ENCODE measurements at regions not wholly inside any gene's neighbourhood (a gene's known extent, or its start where the extent isn't known, plus 50 kb on each side); places are given as distances from the start of the nearest gene placed in this dataset.
A peak's percentile ranks its signal among the peaks of the same experiment; 100 is the strongest.
"Not testable (repeated sequence)": the region's sequence is repeated elsewhere in the genome, so short reads cannot be mapped to it uniquely, and the experiment has no call there.

DNA sequence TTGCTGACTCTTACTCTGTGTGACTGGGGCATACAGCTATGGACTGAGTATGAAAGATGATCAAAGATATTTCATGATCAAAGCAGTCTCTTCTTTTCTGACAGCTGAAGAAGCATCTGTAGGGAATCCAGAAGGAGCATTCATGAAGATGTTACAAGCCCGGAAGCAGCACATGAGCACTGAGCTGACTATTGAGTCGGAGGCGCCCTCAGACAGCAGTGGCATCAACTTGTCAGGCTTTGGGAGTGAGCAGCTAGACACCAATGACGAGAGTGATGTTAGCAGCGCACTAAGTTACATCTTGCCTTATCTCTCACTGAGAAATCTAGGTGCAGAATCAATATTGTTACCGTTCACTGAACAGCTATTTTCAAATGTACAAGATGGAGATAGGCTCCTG is 154.4 kb downstream of the GOSR1 start:
- H3K27me3 ChIP-seq (ENCODE audit: control insufficient read depth in 5 of 5, insufficient read depth in 4 of 5, low read length in 5 of 5); H3K27ac ChIP-seq (ENCODE audit: low read depth, low read length); H3K9ac ChIP-seq (ENCODE audit: low read length in 5 of 5); H3K4me1 ChIP-seq (ENCODE audit: control insufficient read depth in 5 of 5, insufficient read depth in 5 of 5, low read length in 5 of 5); H3K9me3 ChIP-seq (ENCODE audit: control insufficient read depth in 5 of 5, low read length in 5 of 5); H3K4me3 ChIP-seq (ENCODE audit: low read depth in 1 of 5, low read length in 5 of 5): not testable (repeated sequence)
- H3K36me3 ChIP-seq (ENCODE audit: control insufficient read depth in 5 of 5, insufficient read depth in 5 of 5, low read length in 5 of 5), result peaks cover 0 to 11% (median 4%) of the 10 kb centered on the region in 5 donors

DNA sequence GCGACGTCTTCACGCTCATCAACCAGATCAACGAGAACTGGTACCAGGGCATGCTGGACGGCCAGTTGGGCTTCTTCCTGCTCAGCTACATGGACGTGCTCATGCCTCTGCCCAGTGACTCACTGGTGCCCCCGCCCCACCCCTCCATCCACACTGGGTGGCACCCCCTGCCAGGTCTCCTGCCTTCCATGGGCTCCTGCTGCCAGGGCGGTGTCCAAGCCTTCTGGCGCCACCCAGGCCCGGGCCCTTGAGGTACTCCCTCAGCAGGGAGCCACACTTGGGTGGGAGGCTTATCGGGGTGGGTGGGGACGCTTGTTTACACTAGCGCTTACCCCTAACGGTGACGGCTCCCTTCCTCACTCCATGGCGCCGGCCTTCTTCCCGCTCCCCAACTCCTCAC is 148.2 kb downstream of the GOSR1 start:
- not testable (repeated sequence) for H3K9me3 ChIP-seq (ENCODE audit: control insufficient read depth in 5 of 5, low read length in 5 of 5); H3K9ac ChIP-seq (ENCODE audit: low read length in 5 of 5); H3K27ac ChIP-seq (ENCODE audit: low read depth, low read length); H3K27me3 ChIP-seq (ENCODE audit: control insufficient read depth in 5 of 5, insufficient read depth in 4 of 5, low read length in 5 of 5); H3K4me3 ChIP-seq (ENCODE audit: low read depth in 1 of 5, low read length in 5 of 5); H3K4me1 ChIP-seq (ENCODE audit: control insufficient read depth in 5 of 5, insufficient read depth in 5 of 5, low read length in 5 of 5)
- peaks cover 4 to 12% (median 8%) of the 10 kb centered on the region in 5 donors for H3K36me3 ChIP-seq (ENCODE audit: control insufficient read depth in 5 of 5, insufficient read depth in 5 of 5, low read length in 5 of 5)

DNA sequence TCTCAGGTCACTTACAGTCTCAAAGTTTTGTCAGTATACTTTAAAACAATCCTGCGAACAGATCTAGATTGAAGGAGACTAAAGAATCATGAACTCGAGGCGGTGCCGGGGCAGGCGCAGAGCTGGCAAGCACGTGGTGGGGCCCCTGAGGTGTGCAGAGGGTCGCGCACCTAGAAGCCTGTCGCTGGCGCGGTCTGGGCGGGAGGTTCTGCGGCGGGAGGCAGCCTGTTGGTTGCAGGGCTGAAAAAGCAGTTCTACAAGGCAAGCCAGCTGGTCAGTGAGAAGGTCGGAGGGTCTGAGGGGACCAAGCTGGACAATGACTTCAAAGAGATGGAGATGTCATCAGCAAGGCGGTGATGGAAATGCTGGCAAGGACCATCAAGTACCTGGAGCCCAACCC is 147.0 kb downstream of the GOSR1 start:
- not testable (repeated sequence) for H3K4me1 ChIP-seq (ENCODE audit: control insufficient read depth in 5 of 5, insufficient read depth in 5 of 5, low read length in 5 of 5); H3K4me3 ChIP-seq (ENCODE audit: low read depth in 1 of 5, low read length in 5 of 5); H3K27me3 ChIP-seq (ENCODE audit: control insufficient read depth in 5 of 5, insufficient read depth in 4 of 5, low read length in 5 of 5); H3K27ac ChIP-seq (ENCODE audit: low read depth, low read length); H3K9ac ChIP-seq (ENCODE audit: low read length in 5 of 5); H3K9me3 ChIP-seq (ENCODE audit: control insufficient read depth in 5 of 5, low read length in 5 of 5)
- peaks cover 4 to 12% (median 8%) of the 10 kb centered on the region in 5 donors for H3K36me3 ChIP-seq (ENCODE audit: control insufficient read depth in 5 of 5, insufficient read depth in 5 of 5, low read length in 5 of 5)

DNA sequence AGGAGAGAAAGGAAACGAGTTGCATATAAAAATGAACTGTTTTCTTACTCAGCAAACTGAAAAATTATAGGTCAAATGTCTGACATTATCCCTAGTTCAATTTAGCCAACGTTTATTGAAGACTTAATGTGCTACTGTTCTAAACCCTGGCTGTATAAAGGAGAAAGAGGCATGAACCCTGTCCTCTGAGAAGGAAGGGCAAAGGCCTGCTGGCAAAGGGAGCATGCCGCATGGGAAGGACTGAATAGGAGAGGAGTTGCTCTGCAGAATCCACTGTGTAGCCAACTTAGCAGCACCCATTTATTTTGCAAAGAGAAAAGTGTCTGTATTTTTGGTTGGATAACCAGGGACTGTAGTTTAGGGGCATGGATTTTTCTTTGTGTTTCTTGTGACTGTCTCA is 132.5 kb downstream of the GOSR1 start:
- H3K4me3 ChIP-seq (ENCODE audit: low read depth in 1 of 5, low read length in 5 of 5); H3K36me3 ChIP-seq (ENCODE audit: control insufficient read depth in 5 of 5, insufficient read depth in 5 of 5, low read length in 5 of 5); H3K27ac ChIP-seq (ENCODE audit: low read depth, low read length); H3K9ac ChIP-seq (ENCODE audit: low read length in 5 of 5); H3K4me1 ChIP-seq (ENCODE audit: control insufficient read depth in 5 of 5, insufficient read depth in 5 of 5, low read length in 5 of 5); H3K9me3 ChIP-seq (ENCODE audit: control insufficient read depth in 5 of 5, low read length in 5 of 5); H3K27me3 ChIP-seq (ENCODE audit: control insufficient read depth in 5 of 5, insufficient read depth in 4 of 5, low read length in 5 of 5): not testable (repeated sequence)

DNA sequence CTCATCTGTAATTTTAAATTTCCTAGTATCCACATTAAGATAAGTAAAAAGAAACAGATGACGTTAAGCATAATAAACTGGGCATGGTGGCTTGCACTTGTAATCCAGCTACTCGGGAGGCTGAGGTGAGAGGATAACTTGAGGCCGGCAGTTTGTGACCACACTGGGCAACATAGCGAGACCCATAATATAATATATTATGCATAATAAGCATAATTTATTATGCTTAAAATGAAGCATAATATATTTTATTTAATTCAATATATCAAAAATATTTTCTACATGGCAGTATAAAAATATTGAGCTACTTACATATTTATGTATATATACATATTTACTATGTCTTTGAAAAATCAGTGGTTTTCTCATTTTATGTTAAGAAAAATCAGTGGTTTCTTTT is 128.3 kb downstream of the GOSR1 start:
- Histone ChIP-seq H3K36me3 (ENCODE audit: control insufficient read depth in 5 of 5, insufficient read depth in 5 of 5, low read length in 5 of 5) (no peaks in the 10 kb centered on the region), H3K9ac (ENCODE audit: low read length in 5 of 5) (no peak overlapping the region), H3K4me1 (ENCODE audit: control insufficient read depth in 5 of 5, insufficient read depth in 5 of 5, low read length in 5 of 5) (peaks cover 0 to 14% (median 11%) of the 10 kb centered on the region in 5 donors), H3K27ac (ENCODE audit: low read depth, low read length) (no peak overlapping the region), H3K4me3 (ENCODE audit: low read depth in 1 of 5, low read length in 5 of 5) (no peak overlapping the region), H3K9me3 (ENCODE audit: control insufficient read depth in 5 of 5, low read length in 5 of 5) (no peaks in the 10 kb centered on the region), H3K27me3 (ENCODE audit: control insufficient read depth in 5 of 5, insufficient read depth in 4 of 5, low read length in 5 of 5) (no peaks in the 10 kb centered on the region)

DNA sequence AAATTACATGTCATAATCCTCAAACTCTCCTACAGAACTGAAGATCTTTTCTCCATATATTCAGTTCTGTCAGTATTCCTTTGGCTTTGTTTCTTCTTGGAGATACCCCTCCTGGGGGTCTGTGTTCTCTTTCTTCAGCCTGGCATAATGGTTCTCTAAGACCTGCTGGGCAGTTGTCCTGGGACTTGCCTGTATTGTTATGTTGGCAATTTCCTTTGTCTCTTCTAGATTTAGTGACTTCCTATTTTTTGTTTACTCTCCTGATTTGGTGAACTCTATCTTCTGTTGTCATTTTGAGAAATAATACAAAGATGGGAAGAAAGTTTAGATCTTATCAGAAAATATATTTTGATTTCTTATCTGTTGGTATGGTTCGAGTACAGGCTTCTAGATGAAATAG is 127.8 kb downstream of the GOSR1 start:
- Histone ChIP-seq H3K9ac (ENCODE audit: low read length in 5 of 5) (no peak overlapping the region), H3K4me1 (ENCODE audit: control insufficient read depth in 5 of 5, insufficient read depth in 5 of 5, low read length in 5 of 5) (peaks cover 0 to 15% (median 11%) of the 10 kb centered on the region in 5 donors), H3K36me3 (ENCODE audit: control insufficient read depth in 5 of 5, insufficient read depth in 5 of 5, low read length in 5 of 5) (no peaks in the 10 kb centered on the region), H3K9me3 (ENCODE audit: control insufficient read depth in 5 of 5, low read length in 5 of 5) (no peaks in the 10 kb centered on the region), H3K27me3 (ENCODE audit: control insufficient read depth in 5 of 5, insufficient read depth in 4 of 5, low read length in 5 of 5) (no peaks in the 10 kb centered on the region), H3K27ac (ENCODE audit: low read depth, low read length) (no peak overlapping the region), H3K4me3 (ENCODE audit: low read depth in 1 of 5, low read length in 5 of 5) (no peak overlapping the region)

DNA sequence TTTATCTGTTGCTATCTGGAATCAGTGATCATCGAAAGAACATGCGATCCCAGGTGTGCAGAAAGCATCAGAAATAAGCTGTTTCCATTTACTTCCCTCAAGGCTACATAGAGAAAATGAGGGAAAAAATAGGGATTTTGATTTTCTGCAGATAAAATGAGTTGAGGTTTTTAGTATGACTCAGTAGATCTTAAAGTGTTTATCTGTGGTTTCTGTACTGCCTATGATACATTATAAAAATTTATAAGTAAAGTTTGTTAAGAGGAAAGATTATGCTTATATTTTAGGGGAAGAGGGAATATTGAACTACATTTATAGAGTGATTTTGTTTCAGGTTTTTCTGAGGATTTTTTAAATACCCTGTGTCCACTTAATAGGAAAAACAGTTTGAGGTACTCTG is 125.2 kb downstream of the GOSR1 start:
- H3K4me1 ChIP-seq (ENCODE audit: control insufficient read depth in 5 of 5, insufficient read depth in 5 of 5, low read length in 5 of 5), result peaks cover 2 to 18% (median 16%) of the 10 kb centered on the region in 5 donors
- H3K9ac ChIP-seq (ENCODE audit: low read length in 5 of 5); H3K9me3 ChIP-seq (ENCODE audit: control insufficient read depth in 5 of 5, low read length in 5 of 5); H3K36me3 ChIP-seq (ENCODE audit: control insufficient read depth in 5 of 5, insufficient read depth in 5 of 5, low read length in 5 of 5); H3K27ac ChIP-seq (ENCODE audit: low read depth, low read length); H3K27me3 ChIP-seq (ENCODE audit: control insufficient read depth in 5 of 5, insufficient read depth in 4 of 5, low read length in 5 of 5): not testable (repeated sequence)
- H3K4me3 ChIP-seq (ENCODE audit: low read depth in 1 of 5, low read length in 5 of 5), result peak overlapping the region in 1 of 5 donors; percentile 24

DNA sequence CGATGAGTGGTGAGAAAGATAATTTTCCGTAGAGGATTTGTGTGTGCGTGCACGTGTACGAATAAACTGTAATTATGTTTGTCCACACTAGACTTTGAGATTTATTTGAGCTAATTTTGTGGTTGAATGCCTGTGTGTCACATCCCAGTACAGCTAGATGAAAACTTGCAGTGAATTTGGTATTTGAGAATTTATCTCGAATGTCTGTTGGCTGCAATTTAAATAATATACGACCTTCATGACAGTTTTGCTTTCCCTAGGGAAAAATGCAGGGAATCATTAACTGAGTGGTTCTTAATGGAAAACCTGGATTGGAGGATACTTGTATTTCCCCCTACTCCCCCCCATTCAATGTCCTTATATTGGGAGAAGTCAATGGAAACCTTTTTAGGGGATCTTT is 124.8 kb downstream of the GOSR1 start:
- not testable (repeated sequence) for H3K27ac ChIP-seq (ENCODE audit: low read depth, low read length); H3K27me3 ChIP-seq (ENCODE audit: control insufficient read depth in 5 of 5, insufficient read depth in 4 of 5, low read length in 5 of 5); H3K9me3 ChIP-seq (ENCODE audit: control insufficient read depth in 5 of 5, low read length in 5 of 5); H3K36me3 ChIP-seq (ENCODE audit: control insufficient read depth in 5 of 5, insufficient read depth in 5 of 5, low read length in 5 of 5)
- Histone ChIP-seq H3K4me1 (ENCODE audit: control insufficient read depth in 5 of 5, insufficient read depth in 5 of 5, low read length in 5 of 5) (peaks cover 2 to 18% (median 16%) of the 10 kb centered on the region in 5 donors), H3K4me3 (ENCODE audit: low read depth in 1 of 5, low read length in 5 of 5) (peak overlapping the region in 2 of 5 donors; percentile 22 to 24), H3K9ac (ENCODE audit: low read length in 5 of 5) (peak overlapping the region in 1 of 5 donors; percentile 51)

DNA sequence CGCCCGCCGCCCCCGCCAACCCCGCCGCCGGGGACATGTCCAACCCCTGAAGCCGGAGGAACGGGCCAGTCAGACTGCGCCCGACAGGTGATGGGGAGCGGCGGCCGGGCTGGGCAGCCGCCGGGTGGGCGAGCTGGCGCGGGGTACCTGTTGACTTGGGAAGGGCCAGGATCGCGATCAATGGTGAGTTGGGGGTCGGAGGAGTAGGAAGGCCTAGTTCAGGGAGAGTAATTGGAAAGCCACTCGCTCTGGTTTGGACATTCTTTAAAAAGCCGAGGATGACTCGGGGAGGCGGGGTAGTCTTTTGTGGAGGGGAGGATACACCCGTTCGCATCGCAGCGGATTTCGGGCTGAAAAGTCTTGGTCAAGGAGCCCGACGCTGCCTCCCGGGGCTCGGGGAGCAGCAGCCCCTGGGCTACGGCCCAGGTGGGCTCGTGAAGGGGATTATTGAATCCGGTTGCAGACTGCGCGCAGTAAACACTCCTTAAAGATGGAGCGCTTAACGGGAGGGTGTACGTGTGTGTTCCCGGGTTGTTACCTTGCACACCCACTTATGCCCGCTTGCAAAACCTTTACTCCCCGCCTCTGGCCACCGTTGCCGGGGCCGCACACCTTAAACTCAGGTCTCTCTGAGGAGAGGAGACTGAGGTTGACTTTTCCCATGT is 123.8 kb downstream of the GOSR1 start:
- Histone ChIP-seq H3K9me3 (ENCODE audit: control insufficient read depth in 5 of 5, low read length in 5 of 5) (no peaks in the 10 kb centered on the region), H3K36me3 (ENCODE audit: control insufficient read depth in 5 of 5, insufficient read depth in 5 of 5, low read length in 5 of 5) (no peaks in the 10 kb centered on the region), H3K4me1 (ENCODE audit: control insufficient read depth in 5 of 5, insufficient read depth in 5 of 5, low read length in 5 of 5) (peaks cover 2 to 18% (median 16%) of the 10 kb centered on the region in 5 donors), H3K4me3 (ENCODE audit: low read depth in 1 of 5, low read length in 5 of 5) (peak overlapping the region; percentile 81 to 93 (median 90)), H3K9ac (ENCODE audit: low read length in 5 of 5) (peak overlapping the region; percentile 69 to 90 (median 77)), H3K27me3 (ENCODE audit: control insufficient read depth in 5 of 5, insufficient read depth in 4 of 5, low read length in 5 of 5) (no peaks in the 10 kb centered on the region), H3K27ac (ENCODE audit: low read depth, low read length) (no peak overlapping the region)

DNA sequence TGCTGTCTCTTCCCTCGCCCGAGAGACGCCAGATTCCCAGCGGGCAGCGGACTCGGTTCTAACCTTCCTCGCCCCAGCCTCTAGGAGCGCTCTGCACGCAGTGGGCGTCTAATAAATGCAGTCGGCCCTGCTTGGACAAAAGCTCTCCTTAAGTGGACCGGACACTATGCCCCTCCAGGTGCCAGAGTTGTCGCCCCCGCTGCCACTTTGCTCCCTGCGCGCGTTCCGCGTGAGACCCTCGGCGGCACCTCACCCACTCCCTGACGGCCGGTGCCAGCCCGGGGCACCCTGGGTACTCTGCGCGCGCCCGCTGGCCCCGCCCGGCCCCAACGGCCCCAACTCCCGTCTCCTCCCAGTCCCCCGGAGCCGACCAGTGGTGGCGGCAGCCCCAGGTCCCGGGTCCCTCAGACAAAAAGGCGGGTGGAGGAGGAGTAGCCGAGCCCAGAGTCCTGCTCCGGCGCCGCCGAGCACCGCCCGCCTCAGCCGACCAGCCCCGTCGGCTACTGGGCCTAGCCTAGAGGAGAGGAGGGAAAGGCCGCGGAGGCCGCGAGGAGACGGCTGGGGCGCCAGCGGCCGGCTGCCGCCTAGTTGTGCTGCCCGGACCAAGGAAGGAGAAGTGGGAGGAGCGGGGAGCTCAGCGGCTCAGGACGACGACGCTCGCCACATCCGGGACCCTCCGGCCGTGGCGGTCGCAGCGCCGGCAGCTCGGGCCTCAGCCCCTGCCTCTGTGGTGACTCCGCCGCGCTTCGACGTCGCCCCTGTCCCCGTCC is 123.0 kb downstream of the GOSR1 start:
- H3K9me3 ChIP-seq (ENCODE audit: control insufficient read depth in 5 of 5, low read length in 5 of 5), result no peaks in the 10 kb centered on the region
- H3K4me1 ChIP-seq (ENCODE audit: control insufficient read depth in 5 of 5, insufficient read depth in 5 of 5, low read length in 5 of 5), result peaks cover 2 to 18% (median 16%) of the 10 kb centered on the region in 5 donors
- peak overlapping the region; percentile 72 to 93 (median 90) for H3K4me3 ChIP-seq (ENCODE audit: low read depth in 1 of 5, low read length in 5 of 5)
- peak overlapping the region; percentile 0 to 92 (median 84) for H3K9ac ChIP-seq (ENCODE audit: low read length in 5 of 5)
- H3K27me3 ChIP-seq (ENCODE audit: control insufficient read depth in 5 of 5, insufficient read depth in 4 of 5, low read length in 5 of 5), result no peaks in the 10 kb centered on the region
- peak overlapping the region; percentile 92 for H3K27ac ChIP-seq (ENCODE audit: low read depth, low read length)
- H3K36me3 ChIP-seq (ENCODE audit: control insufficient read depth in 5 of 5, insufficient read depth in 5 of 5, low read length in 5 of 5), result no peaks in the 10 kb centered on the region

Data from subcutaneous abdominal adipose tissue (tissue), 5 donors.